ENCODE measurements at regions not wholly inside any gene's neighbourhood (a gene's known extent, or its start where the extent isn't known, plus 50 kb on each side); places are given as distances from the start of the nearest gene placed in this dataset.

GRCh38 chr15:69827751-69828150 lies 270.0 kb downstream of the TLE3 start:
- no peak for DNase-seq

- no peak for DNase-seq
Observed at GRCh38 chr15:69828181-69828828, 269.4 kb downstream of the TLE3 start.

- no peak for DNase-seq
Observed at GRCh38 chr15:69829974-69830373, 267.7 kb downstream of the TLE3 start.

GRCh38 chr15:69830430-69830829 lies 267.3 kb downstream of the TLE3 start:
- no peak for DNase-seq

- DNase-seq: no peak
Observed at GRCh38 chr15:69830876-69831275, 266.8 kb downstream of the TLE3 start.

GRCh38 chr15:69834267-69834666 lies 263.4 kb downstream of the TLE3 start:
- no peak for DNase-seq

GRCh38 chr15:69834761-69835160 lies 263.0 kb downstream of the TLE3 start:
- no peak for DNase-seq

- DNase-seq: no peak
Observed at GRCh38 chr15:69836048-69836447, 261.7 kb downstream of the TLE3 start.

- DNase-seq: no peak
Observed at GRCh38 chr15:69836526-69837230, 261.0 kb downstream of the TLE3 start.

GRCh38 chr15:69838338-69838737 lies 259.4 kb downstream of the TLE3 start:
- no peak for DNase-seq

GRCh38 chr15:69838994-69839393 lies 258.7 kb downstream of the TLE3 start:
- no peak for DNase-seq

GRCh38 chr15:69841113-69841828 lies 256.4 kb downstream of the TLE3 start:
- DNase-seq: no peak

GRCh38 chr15:69842851-69843250 lies 254.9 kb downstream of the TLE3 start:
- DNase-seq: no peak

GRCh38 chr15:69843276-69843899 lies 254.3 kb downstream of the TLE3 start:
- DNase-seq: no peak

GRCh38 chr15:69843900-69844304 lies 253.8 kb downstream of the TLE3 start:
- DNase-seq: no peak

- DNase-seq: no peak
Observed at GRCh38 chr15:69845159-69845558, 252.6 kb downstream of the TLE3 start.

- no peak for DNase-seq
Observed at GRCh38 chr15:69847625-69848024, 250.1 kb downstream of the TLE3 start.

GRCh38 chr15:69848096-69848495 lies 249.6 kb downstream of the TLE3 start:
- DNase-seq: no peak

- DNase-seq: no peak
Observed at GRCh38 chr15:69848551-69849231, 249.0 kb downstream of the TLE3 start.

GRCh38 chr15:69849232-69849610 lies 248.5 kb downstream of the TLE3 start:
- DNase-seq: no peak

- no peak for DNase-seq
Observed at GRCh38 chr15:69852482-69852881, 245.2 kb downstream of the TLE3 start.

- no peak for DNase-seq
Observed at GRCh38 chr15:69852916-69853315, 244.8 kb downstream of the TLE3 start.

GRCh38 chr15:69853544-69853951 lies 244.2 kb downstream of the TLE3 start:
- DNase-seq: peak; percentile 61

Measured in 8988T (cell line).